PC-3 (cell line): ENCODE measurements at regions not wholly inside any gene's neighbourhood (a gene's known extent, or its start where the extent isn't known, plus 50 kb on each side); places are given as distances from the start of the nearest gene placed in this dataset.
A peak's percentile ranks its signal among the peaks of the same experiment; 100 is the strongest.

Experiments used
- ATAC-seq: fragments of 200-7000 bp; cut with Tn5 transposase; 2 replicates; pipeline ENCODE4 v1.9.1; 2020; ENCODE audit warnings: mild to moderate bottlenecking, moderate library complexity
- BruUV-seq: library from RNA; stranded (reverse); fragments of 400-500 nt; replicated peaks from 2 replicates; lab custom pipeline; 2021; lab: Mats Ljungman, UMichigan
- CTCF ChIA-PET: fragments of 300-600 bp; sonication (Branson Sonifier 250); formaldehyde crosslinking; loops from one replicate; lab custom pipeline; 2022; ENCODE audit warnings: antibody characterized with exemption; lab: Charles Lee
- POLR2A ChIA-PET: fragments of 300-600 bp; sonication (Branson Sonifier 250); formaldehyde crosslinking; loops from one replicate; lab custom pipeline; 2022; ENCODE audit warnings: antibody characterized with exemption; ENCODE audit not compliant: unreplicated experiment; lab: Charles Lee
- DNase-seq: peaks from one replicate; pipeline ENCODE4 v3.0.0-alpha.2; 2015
- H2AFZ ChIP-seq: fragments of 300-600 bp; sonication (generic); 2 replicates; pipeline ENCODE4 v1.6.0; 2016; ENCODE audit warnings: antibody characterized with exemption, low read length
- H3F3A ChIP-seq: fragments of 300-600 bp; sonication (generic); one replicate; pipeline ENCODE4 v1.6.0; 2017; ENCODE audit warnings: antibody characterized with exemption, low read length, control low read depth, mild to moderate bottlenecking; ENCODE audit not compliant: unreplicated experiment
- H3K27ac ChIP-seq: fragments of 300-600 bp; sonication (generic); 2 replicates; pipeline ENCODE4 v1.5.1; 2016; ENCODE audit warnings: mild to moderate bottlenecking, low read length
- H3K27me3 ChIP-seq: fragments of 300-600 bp; sonication (generic); 2 replicates; pipeline ENCODE4 v1.6.1; 2016; ENCODE audit warnings: low read length, mixed read lengths
- H3K36me3 ChIP-seq: fragments of 300-600 bp; sonication (generic); 2 replicates; pipeline ENCODE4 v1.6.1; 2016; ENCODE audit warnings: low read depth, mixed run types, low read length, mixed read lengths
- H3K4me1 ChIP-seq: fragments of 300-600 bp; sonication (generic); 2 replicates; pipeline ENCODE4 v1.5.1; 2016; ENCODE audit warnings: low read length; ENCODE audit not compliant: insufficient read depth
- H3K4me2 ChIP-seq: fragments of 300-600 bp; sonication (generic); 2 replicates; pipeline ENCODE4 v1.6.0; 2016; ENCODE audit warnings: low read length
- H3K4me3 ChIP-seq: fragments of 300-600 bp; sonication (generic); 2 replicates; pipeline ENCODE4 v1.5.1; 2016; ENCODE audit warnings: mild to moderate bottlenecking, low read length, mixed read lengths
- H3K79me2 ChIP-seq: fragments of 300-600 bp; sonication (generic); 2 replicates; pipeline ENCODE4 v1.6.1; 2017; ENCODE audit warnings: low read length, mixed read lengths
- H3K9ac ChIP-seq: fragments of 300-600 bp; sonication (generic); 2 replicates; pipeline ENCODE4 v1.6.0; 2016; ENCODE audit warnings: mild to moderate bottlenecking, low read length
- H3K9me2 ChIP-seq: fragments of 300-600 bp; sonication (generic); replicated peaks from 2 replicates; pipeline ENCODE4 v1.6.1; 2016; ENCODE audit warnings: mixed run types, low read length, mixed read lengths
- H3K9me3 ChIP-seq: fragments of 300-600 bp; sonication (generic); 2 replicates; pipeline ENCODE4 v1.6.1; 2016; ENCODE audit warnings: low read length, mixed read lengths
- H4K20me1 ChIP-seq: fragments of 300-600 bp; sonication (generic); 2 replicates; pipeline ENCODE4 v1.6.1; 2016; ENCODE audit warnings: low read length, mixed read lengths
- EZH2 ChIP-seq: fragments of 300-600 bp; sonication (generic); IDR thresholded peaks from one replicate; pipeline ENCODE4 v1.6.1; 2017; ENCODE audit warnings: antibody characterized with exemption, mild to moderate bottlenecking, low read length; ENCODE audit not compliant: unreplicated experiment
- EZH2phosphoT487 ChIP-seq: fragments of 300-600 bp; sonication (generic); IDR thresholded peaks from 2 replicates; pipeline ENCODE4 v1.6.1; 2018; ENCODE audit warnings: mild to moderate bottlenecking, antibody characterized with exemption, low read length, borderline replicate concordance
- intact Hi-C: fragments of 100-400 bp; cut with micrococcal nuclease; formaldehyde crosslinking; loops from 2 replicates; pipeline ENCODE4 v1.9.0; 2023
- TF ChIP-seq, protein P1 (sequence below): fragments of 300-600 bp; sonication (generic); conservative IDR thresholded peaks from 2 replicates; pipeline ENCODE4 v1.5.1; 2017; ENCODE audit warnings: antibody characterized with exemption, low read depth, mild to moderate bottlenecking, low read length

DNA sequence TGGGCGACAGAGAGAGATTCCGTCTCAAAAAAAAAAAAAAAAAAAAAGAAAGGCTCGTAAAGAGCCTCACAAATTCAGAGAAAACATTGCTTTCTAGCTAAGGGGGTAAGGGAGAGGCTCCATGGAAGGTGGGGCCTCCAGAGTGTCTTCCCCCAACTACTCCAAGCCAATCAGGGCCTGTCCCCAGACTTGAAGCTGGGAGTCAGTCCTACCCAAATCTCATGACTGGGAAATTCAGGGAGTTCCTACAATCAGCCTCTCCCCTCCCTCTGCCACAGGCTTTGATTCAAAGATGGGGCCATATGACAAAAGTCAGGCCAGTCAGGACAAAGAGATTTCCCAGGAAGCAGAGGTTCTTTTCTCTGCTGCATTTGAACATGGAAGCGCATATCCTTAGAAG, 63.0 kb upstream of the NUP160 start:
- ATAC-seq = no peak
- no peak overlapping the region for H2AFZ ChIP-seq

DNA sequence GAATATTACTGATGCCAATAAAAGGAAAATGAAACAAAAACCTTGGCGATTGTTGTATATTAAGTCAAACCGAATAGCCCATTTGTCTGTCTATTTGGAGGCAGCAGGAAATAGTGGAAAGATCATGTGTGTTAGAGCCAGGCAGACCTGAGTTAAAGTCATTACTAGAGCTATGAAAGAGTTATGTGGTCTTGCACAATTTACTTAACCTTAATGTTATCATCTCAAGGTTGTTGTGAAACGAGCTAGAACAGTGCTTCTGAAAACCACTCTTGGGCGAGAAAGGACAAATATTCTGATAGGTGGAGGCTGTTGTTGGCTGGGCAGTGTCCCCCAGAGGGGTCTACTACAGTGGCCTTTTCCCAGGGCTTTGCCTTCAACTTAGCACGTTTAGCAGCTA, 60.0 kb upstream of the NUP160 start:
- Histone ChIP-seq H3K4me2 (no peak overlapping the region), H3K27me3 (no peaks in the 10 kb centered on the region), H3K9me2 (no peaks in the 10 kb centered on the region), H3F3A (no peaks in the 10 kb centered on the region), H3K9me3 (no peaks in the 10 kb centered on the region), H3K79me2 (no peaks in the 10 kb centered on the region), H3K9ac (no peak overlapping the region), H3K4me1 (no peaks in the 10 kb centered on the region), H4K20me1 (no peaks in the 10 kb centered on the region), H2AFZ (no peak overlapping the region), H3K4me3 (no peak overlapping the region), H3K36me3 (no peaks in the 10 kb centered on the region), H3K27ac (no peak overlapping the region)
- no TSS peak for BruUV-seq
- TF ChIP-seq EZH2phosphoT487 = no peak
- no peak for TF ChIP-seq EZH2
- intact Hi-C loops = no loop called here
- ChIA-PET CTCF (no interaction called here), POLR2A (no interaction called here)
- DNase-seq = no peak
- ATAC-seq = no peak

More for the DNA sequence above, 63.0 kb upstream of the NUP160 start:
- Histone ChIP-seq H3K27ac (no peak overlapping the region), H3K79me2 (no peaks in the 10 kb centered on the region), H3K36me3 (no peaks in the 10 kb centered on the region), H3K4me1 (no peaks in the 10 kb centered on the region), H3K27me3 (no peaks in the 10 kb centered on the region), H3F3A (no peaks in the 10 kb centered on the region), H3K4me2 (no peak overlapping the region), H4K20me1 (no peaks in the 10 kb centered on the region), H3K4me3 (no peak overlapping the region), H3K9me2 (no peaks in the 10 kb centered on the region), H3K9me3 (no peaks in the 10 kb centered on the region), H3K9ac (no peak overlapping the region)
- CTCF ChIA-PET = no interaction called here
- intact Hi-C loops = no loop called here
- no peak for TF ChIP-seq EZH2phosphoT487
- DNase-seq = no peak
- no TSS peak for BruUV-seq
- POLR2A ChIA-PET = no interaction called here

DNA sequence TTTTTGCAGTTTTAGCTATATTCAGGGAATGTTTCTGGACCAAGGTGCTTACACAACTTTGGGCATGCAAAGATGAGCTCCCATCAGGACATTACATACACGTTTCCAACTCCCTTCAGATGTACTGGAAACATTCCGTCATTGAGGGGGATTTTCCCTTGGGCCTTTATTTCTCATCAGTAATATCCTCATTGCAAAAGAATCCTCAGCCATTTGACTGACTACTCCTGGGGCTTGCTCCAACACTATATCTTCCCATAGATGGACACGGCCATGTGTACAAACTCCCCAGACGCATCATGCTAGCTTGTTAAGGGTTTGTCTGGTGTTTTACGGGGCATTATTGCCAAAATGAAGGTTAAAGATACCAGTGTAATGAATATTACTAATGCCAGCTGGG, 59.3 kb upstream of the NUP160 start:
- H3K27me3 ChIP-seq = no peaks in the 10 kb centered on the region
- no peaks in the 10 kb centered on the region for H3K79me2 ChIP-seq
- TF ChIP-seq, protein P1, sequence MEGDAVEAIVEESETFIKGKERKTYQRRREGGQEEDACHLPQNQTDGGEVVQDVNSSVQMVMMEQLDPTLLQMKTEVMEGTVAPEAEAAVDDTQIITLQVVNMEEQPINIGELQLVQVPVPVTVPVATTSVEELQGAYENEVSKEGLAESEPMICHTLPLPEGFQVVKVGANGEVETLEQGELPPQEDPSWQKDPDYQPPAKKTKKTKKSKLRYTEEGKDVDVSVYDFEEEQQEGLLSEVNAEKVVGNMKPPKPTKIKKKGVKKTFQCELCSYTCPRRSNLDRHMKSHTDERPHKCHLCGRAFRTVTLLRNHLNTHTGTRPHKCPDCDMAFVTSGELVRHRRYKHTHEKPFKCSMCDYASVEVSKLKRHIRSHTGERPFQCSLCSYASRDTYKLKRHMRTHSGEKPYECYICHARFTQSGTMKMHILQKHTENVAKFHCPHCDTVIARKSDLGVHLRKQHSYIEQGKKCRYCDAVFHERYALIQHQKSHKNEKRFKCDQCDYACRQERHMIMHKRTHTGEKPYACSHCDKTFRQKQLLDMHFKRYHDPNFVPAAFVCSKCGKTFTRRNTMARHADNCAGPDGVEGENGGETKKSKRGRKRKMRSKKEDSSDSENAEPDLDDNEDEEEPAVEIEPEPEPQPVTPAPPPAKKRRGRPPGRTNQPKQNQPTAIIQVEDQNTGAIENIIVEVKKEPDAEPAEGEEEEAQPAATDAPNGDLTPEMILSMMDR = no peak
- TF ChIP-seq EZH2phosphoT487 (no peak), EZH2 (no peak)
- POLR2A ChIA-PET = no interaction called here
- no peak overlapping the region for H3K4me2 ChIP-seq
- CTCF ChIA-PET = no interaction called here
- H3K36me3 ChIP-seq = no peaks in the 10 kb centered on the region
- no peaks in the 10 kb centered on the region for H3K9me2 ChIP-seq
- ATAC-seq = no peak
- H3K9ac ChIP-seq = no peak overlapping the region
- no peak overlapping the region for H3K4me3 ChIP-seq
- H3F3A ChIP-seq = no peaks in the 10 kb centered on the region
- no TSS peak for BruUV-seq
- H4K20me1 ChIP-seq = no peaks in the 10 kb centered on the region
- H3K9me3 ChIP-seq = no peaks in the 10 kb centered on the region
- intact Hi-C loops = no loop called here
- no peak overlapping the region for H2AFZ ChIP-seq
- DNase-seq = no peak
- H3K27ac ChIP-seq = no peak overlapping the region
- no peaks in the 10 kb centered on the region for H3K4me1 ChIP-seq

DNA sequence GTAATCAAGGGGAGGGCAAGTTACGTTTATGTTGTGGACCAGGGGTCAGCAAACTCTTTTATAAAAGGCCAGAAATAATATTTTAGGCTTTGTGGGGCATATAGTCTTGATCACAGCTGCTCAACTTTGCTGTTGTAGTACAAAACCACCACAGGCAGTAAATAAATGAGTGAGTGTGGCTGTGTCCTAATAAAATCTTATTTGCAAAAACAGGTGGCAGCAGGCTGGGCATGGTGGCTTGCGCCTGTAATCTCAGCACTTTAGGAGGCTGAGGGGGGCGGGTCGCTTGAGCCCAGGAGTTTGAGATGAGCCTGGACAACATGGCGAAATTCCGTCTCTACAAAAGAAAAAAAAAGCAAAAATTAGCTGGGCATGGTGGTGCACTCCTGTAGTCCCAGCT, 57.9 kb upstream of the NUP160 start:
- no TSS peak for BruUV-seq
- no peak overlapping the region for H3K27ac ChIP-seq
- TF ChIP-seq, protein P1 = no peak
- TF ChIP-seq EZH2phosphoT487 = no peak
- TF ChIP-seq EZH2 = no peak

More for the DNA sequence above, 57.9 kb upstream of the NUP160 start:
- no peak overlapping the region for H3K9ac ChIP-seq
- H3F3A ChIP-seq = no peaks in the 10 kb centered on the region
- H4K20me1 ChIP-seq = no peaks in the 10 kb centered on the region
- no peaks in the 10 kb centered on the region for H3K4me1 ChIP-seq
- CTCF ChIA-PET = no interaction called here
- H3K4me2 ChIP-seq = no peak overlapping the region
- H3K9me2 ChIP-seq = no peaks in the 10 kb centered on the region
- intact Hi-C loops = no loop called here
- ATAC-seq = no peak
- H3K79me2 ChIP-seq = no peaks in the 10 kb centered on the region
- POLR2A ChIA-PET = no interaction called here
- no peak overlapping the region for H3K4me3 ChIP-seq
- H3K9me3 ChIP-seq = no peaks in the 10 kb centered on the region
- DNase-seq = no peak
- no peaks in the 10 kb centered on the region for H3K27me3 ChIP-seq
- H2AFZ ChIP-seq = 0 out of 2 replicates have a peak overlapping the region, but pooled peaks have one; percentile 26
- H3K36me3 ChIP-seq = no peaks in the 10 kb centered on the region
